ENCODE measurements at regions not wholly inside any gene's neighbourhood (a gene's known extent, or its start where the extent isn't known, plus 50 kb on each side); places are given as distances from the start of the nearest gene placed in this dataset.

GRCh38 chr6:85251300-85251699, 198.6 kb upstream of the NT5E start:
- Histone ChIP-seq H3K18ac (ENCODE audit: low read depth, low read length) (no peak overlapping the region), H3K56ac (ENCODE audit: extremely low read depth, insufficient read depth, low read length) (no peak overlapping the region), H2BK20ac (ENCODE audit: low read depth, low read length) (no peak overlapping the region), H3K36me3 (ENCODE audit: control insufficient read depth, insufficient read depth, low read length) (no peaks in the 10 kb centered on the region), H4K20me1 (ENCODE audit: insufficient read depth, low read length) (no peaks in the 10 kb centered on the region), H2AFZ (replicated peaks; ENCODE audit: low read length, poor library complexity) (no peak overlapping the region), H4K5ac (ENCODE audit: low read depth, low read length) (no peak overlapping the region), H3K4me3 (ENCODE audit: insufficient read depth, low read depth, low read length) (no peak overlapping the region), H3K79me1 (ENCODE audit: low read depth in 1 of 2, low read length in 2 of 2) (no peaks in the 10 kb centered on the region), H3K27me3 (ENCODE audit: control insufficient read depth, insufficient read depth, low read length) (no peaks in the 10 kb centered on the region), H3K4ac (ENCODE audit: low read depth, low read length) (no peak overlapping the region), H3K27ac (ENCODE audit: insufficient read depth, low read length) (no peak overlapping the region), H4K91ac (ENCODE audit: insufficient read depth, low read depth, low read length) (no peak overlapping the region), H2AK9ac (replicated peaks; ENCODE audit: low read depth, low read length, poor library complexity) (no peak overlapping the region), H3K9me1 (ENCODE audit: insufficient read depth, low read length) (no peaks in the 10 kb centered on the region), H2BK120ac (ENCODE audit: low read depth, low read length) (no peak overlapping the region), H2BK15ac (ENCODE audit: low read depth, low read length) (no peak overlapping the region), H3K9ac (ENCODE audit: low read depth, low read length) (no peak overlapping the region), H3K14ac (replicated peaks; ENCODE audit: low read depth, low read length) (no peak overlapping the region), H2AK5ac (ENCODE audit: low read depth, low read length) (no peak overlapping the region), H3K9me3 (ENCODE audit: control insufficient read depth, insufficient read depth, low read length) (no peaks in the 10 kb centered on the region), H4K8ac (ENCODE audit: low read depth in 2 of 2, low read length in 2 of 2) (no peak overlapping the region), H3K23ac (ENCODE audit: low read depth, low read length) (no peak overlapping the region), H2BK5ac (ENCODE audit: low read depth, low read length, poor library complexity, severe bottlenecking) (no peak overlapping the region), H3K4me2 (ENCODE audit: low read depth, low read length) (no peak overlapping the region), H3K4me1 (ENCODE audit: control insufficient read depth, insufficient read depth, low read length) (no peaks in the 10 kb centered on the region)
- dilution Hi-C loops (cut with HindIII; ENCODE audit: low sequenced_read_pairs, unreplicated experiment), result no loop called here
- ChIA-PET POLR2A (ENCODE audit: unreplicated experiment) (no interaction called here), CTCF (no interaction called here)
- TF ChIP-seq FOS (IDR thresholded peaks at IDR 0.05; ENCODE audit: low read depth, low read length) (no peak), RFX5 (IDR thresholded peaks at IDR 0.05; ENCODE audit: low read depth, low read length) (no peak), NFE2L2 (IDR thresholded peaks at IDR 0.05; ENCODE audit: low read depth, low read length) (no peak), SMC3 (IDR thresholded peaks at IDR 0.05; ENCODE audit: low read depth, low read length) (no peak), ELK1 (IDR thresholded peaks at IDR 0.05; ENCODE audit: borderline replicate concordance, low read depth, low read length) (no peak), CEBPB (IDR thresholded peaks at IDR 0.05; ENCODE audit: low read depth, low read length) (no peak), CTCF (conservative IDR thresholded peaks at IDR 0.05; ENCODE audit: low read depth, low read length) (no peak), MXI1 (IDR thresholded peaks at IDR 0.05; ENCODE audit: borderline replicate concordance, low read depth, low read length) (no peak), POLR2A (IDR thresholded peaks at IDR 0.05; ENCODE audit: low read depth, low read length) (no peak), USF2 (IDR thresholded peaks at IDR 0.05; ENCODE audit: low read depth, low read length) (no peak), MAZ (IDR thresholded peaks at IDR 0.05; ENCODE audit: borderline replicate concordance, low read depth, low read length) (no peak)
- intact Hi-C loops (cut with micrococcal nuclease), result no loop called here
- no peak for DNase-seq
- no CpG with 5 or more reads among the region's 1 CpG for WGBS, 2 experiments (ENCODE audit: extremely low coverage in 2 of 2, insufficient read length in 1 of 2)
- no TSS peak for BruUV-seq (replicated peaks)
- no peak for ATAC-seq (ENCODE audit: low read depth)
- in situ Hi-C loops (cut with MboI; ENCODE audit: low sequenced_read_pairs), result no loop called here

Data from IMR-90 (cell line).